Activated CD8-positive, alpha-beta memory T cell treated with anti-CD3 and anti-CD28 coated beads for 24 hours (primary cell): ENCODE measurements at regions not wholly inside any gene's neighbourhood (a gene's known extent, or its start where the extent isn't known, plus 50 kb on each side); places are given as distances from the start of the nearest gene placed in this dataset.
"Not testable (repeated sequence)": the region's sequence is repeated elsewhere in the genome, so short reads cannot be mapped to it uniquely, and the experiment has no call there.

Experiments
- DNase-seq: peaks from one replicate; pipeline ENCODE4 v3.0.0-alpha.2; 2020

DNA sequence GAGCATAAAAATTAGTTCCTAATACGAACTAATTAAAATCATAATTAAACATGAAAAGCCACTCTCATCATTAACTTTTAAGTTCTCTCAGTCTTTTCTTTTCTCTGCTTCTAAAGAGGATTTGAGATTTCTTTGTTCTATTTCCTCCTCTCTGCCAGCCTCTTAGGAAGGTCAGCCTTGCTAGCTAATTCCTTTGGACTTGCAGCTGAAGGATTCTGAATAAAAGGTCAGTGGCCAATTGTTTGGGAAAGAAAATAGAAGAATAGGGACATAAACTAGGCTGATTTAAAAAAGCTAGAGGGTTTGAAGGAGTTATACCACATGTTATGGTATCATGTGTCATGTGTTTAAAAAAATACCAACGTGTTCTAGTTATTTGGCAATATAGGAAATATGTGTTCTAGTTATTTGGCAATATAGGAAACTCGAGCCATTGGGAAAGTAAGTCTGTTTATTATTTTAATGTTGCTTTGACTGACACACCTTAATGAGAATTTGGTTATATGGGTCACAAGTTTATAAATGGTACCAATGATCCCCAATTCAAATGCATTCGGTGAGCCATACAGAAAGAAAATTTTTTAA, 1668.7 kb upstream of the PCDH7 start:
- no peak for DNase-seq

DNA sequence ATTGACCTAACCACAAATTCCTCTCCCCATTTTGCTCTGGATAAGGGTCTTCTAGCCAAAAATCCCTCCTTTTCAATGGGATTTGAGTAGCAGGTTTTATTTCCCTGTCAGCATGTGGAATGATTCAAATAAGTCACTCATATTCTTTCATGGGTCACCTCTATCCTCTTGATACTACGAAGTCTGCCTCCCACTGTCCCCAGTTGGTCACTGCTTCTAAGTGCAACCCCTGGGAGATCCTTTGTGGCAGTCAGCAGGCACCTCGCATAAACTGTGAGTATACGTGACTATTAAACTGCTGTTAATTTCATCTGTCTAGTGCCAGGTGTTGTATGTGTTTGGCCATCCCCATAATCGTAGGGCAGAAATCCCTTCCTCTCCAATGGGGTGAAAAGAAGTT, 1667.9 kb upstream of the PCDH7 start:
- no peak for DNase-seq

DNA sequence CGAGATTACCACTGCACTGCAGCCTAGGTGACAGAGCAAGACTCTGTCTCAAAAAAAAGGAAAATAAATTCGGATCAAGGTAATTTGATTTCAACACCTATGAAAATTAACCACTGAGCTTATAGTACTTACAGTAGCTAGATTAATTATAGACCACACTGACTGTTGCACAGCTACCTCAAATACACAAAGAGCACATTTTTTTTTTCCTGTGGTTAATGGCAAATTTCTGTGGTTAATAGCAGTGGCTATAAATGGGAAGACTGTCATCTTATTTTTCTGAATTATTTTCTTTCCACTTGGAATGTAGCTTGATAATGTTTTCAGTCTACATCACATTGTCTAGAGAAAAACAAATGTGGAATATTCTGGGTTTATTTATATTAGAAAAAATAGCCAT, 1661.6 kb upstream of the PCDH7 start:
- DNase-seq: no peak

DNA sequence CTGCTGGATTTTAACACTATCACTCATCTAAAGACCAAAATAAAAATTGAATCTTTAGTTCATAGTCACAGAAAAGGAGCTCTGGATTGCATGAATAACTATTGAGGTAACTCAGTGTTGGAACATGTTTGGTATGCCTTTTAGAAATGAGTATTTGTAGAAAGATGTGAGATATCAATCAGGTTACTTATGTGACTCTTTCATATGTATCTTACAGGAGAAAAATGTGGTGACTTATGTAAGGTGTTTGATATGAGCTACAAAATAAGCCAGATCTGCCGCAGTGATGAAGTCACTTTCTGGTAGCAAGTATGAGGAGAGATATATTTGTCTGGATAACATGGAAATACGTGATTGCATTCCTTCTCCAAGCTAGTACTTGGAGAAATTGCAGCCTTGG, 1653.3 kb upstream of the PCDH7 start:
- no peak for DNase-seq

DNA sequence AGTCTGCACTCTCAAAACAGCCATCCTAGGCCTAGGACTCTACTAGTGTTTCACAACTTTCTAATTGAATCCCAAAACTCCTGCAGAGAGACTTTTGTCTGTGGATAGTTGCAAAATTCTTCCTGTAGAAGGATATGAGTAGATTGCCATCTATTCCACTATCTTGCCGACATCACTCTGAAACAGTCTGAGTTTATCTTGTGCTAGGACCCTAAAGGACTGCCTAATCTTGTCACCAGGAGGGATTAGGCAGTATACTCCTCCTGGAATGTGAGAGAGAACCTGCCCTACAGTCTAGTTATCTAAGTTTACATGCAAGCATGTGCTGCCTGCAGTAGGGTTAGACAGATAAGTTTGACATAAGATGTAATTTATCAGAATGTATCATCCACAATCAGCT, 1646.6 kb upstream of the PCDH7 start:
- DNase-seq: no peak

DNA sequence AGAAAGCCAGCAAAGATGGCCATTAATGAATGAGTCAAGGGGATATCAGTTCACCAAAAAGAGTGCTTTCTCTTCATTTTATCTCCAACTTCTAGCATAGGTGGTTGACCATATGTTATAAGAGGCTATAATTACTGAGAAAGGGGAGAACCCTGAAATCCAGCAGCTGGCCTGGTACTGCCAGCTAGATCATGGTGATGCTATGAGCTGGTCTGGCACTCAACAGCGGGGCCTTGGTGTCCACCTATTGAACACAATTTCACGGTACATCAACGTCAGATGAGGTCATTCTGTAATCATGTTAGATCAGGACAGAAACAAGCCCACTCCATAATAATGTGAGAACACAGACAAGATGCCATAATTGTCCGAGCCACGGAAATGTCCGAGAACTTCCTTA, 1644.8 kb upstream of the PCDH7 start:
- no peak for DNase-seq

DNA sequence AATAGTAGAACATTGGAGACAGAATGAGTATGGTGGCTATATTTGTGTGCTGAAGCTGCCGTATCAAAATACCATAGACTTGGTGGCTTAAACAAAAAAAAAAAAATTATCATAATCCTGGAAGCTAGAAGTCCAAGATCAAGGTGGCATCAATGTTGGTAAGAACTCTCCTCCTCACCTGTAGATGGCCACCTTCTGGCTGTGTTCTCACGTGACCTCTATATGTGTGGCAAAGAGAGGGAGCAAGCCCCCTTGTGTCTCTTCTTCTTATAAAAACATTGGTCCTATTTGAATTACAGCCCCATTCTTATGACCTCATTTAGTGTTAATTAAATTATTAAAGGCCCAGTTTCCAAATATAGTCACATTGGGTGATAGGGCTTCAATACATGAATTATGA, 1640.9 kb upstream of the PCDH7 start:
- DNase-seq: no peak

DNA sequence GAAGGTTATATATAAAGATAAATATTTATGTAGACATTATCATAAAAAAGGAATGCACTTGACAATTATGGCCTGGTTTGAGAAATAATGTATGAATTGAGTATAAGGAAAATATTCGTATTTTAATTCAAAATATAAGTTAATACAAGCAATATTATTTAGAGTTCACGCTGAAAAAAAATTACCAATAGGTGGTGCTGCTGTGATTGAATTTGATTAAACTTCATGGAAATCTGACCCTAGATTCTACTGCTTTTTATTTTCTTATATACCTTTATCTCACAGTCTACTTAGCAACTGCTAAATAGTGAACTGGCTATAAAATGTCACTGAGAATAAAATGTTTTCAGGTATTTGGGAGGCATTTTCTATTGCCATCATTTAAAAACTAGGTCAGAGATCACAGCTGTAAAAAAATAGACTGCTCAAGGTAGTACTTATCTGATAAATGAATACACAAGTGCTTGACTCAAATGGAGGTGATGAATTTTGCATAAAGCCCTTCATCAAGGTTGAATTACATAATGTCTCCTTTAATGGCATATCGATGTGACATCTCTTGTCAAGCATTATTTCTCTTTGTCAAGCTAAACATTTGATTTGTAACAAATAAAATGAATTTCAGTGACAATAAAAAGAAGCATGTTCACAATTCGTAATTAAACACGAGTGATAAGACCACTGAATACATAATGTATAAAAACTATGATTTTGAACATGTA, 1638.8 kb upstream of the PCDH7 start:
- DNase-seq: no peak

DNA sequence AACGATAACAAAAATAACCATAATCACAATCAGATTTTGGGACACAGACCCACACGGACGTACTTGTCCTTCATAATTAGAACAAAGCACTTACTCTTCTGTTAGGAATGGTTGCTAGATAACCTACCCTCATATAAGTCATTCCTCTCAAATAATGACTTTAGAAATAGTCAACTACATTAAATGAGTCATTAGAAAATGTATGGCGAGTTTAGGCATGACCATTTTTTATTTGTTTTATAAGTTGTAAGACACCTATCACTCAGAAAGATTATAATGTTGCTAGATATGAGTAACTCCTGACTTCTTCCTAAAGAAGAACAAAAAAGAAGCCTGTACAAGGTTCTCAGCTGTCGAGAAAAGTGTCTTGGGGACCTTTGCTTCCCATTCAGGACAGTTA, 1637.5 kb upstream of the PCDH7 start:
- DNase-seq: no peak

DNA sequence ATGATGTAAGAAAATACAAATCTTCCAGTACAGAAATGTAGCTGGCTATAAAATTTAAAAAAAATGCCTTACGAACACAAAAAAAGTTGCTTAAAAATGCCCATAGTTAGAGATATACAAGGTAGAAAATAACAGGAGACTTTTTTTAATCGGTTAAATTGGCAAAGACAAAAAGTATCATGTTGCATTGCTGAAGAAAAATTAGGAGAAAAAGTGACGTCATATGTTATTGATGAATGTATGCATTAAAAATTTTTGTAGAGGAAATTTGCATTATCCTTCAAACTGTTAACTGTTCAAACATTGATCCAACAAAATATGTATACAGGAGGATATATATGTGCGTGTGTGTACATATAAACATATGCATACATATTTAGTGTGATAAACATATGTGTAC, 1634.4 kb upstream of the PCDH7 start:
- DNase-seq: no peak

DNA sequence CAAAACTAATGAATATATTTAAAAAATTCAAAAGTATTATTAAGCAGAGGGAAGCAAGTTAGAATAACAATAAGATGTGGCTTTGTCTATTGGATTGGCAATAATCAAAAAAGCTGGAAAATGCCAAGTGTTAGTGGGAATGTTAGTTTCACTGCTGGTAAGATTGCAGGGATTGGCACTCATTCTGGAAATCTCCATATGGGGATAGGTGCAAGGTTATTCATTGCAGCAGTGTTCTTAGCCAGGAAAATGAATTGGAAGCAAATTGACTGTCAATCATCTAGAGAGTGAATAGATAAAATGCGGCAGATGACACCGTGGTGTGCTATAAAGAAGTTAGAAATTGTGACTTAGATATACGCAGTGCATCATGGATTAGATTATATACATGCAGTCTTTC, 1615.5 kb upstream of the PCDH7 start:
- no peak for DNase-seq

DNA sequence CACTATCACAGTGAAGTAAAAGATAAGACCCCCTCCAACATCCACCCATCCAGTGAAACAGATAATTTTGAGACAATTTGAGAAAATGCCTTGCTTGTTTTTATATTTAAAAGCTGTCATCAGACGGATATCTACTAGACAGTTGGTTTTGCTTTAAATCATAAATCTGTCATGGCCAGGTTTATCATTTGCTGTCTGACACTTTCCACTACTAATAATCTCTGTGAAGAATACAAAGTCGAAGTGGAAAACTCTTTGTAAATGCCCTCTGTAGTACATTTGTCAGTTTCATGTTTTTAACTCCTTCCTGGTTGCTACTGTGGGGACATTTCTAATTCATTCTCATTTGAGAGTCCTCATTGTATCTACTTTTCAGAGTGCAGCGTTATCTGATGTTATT, 1606.2 kb upstream of the PCDH7 start:
- no peak for DNase-seq

DNA sequence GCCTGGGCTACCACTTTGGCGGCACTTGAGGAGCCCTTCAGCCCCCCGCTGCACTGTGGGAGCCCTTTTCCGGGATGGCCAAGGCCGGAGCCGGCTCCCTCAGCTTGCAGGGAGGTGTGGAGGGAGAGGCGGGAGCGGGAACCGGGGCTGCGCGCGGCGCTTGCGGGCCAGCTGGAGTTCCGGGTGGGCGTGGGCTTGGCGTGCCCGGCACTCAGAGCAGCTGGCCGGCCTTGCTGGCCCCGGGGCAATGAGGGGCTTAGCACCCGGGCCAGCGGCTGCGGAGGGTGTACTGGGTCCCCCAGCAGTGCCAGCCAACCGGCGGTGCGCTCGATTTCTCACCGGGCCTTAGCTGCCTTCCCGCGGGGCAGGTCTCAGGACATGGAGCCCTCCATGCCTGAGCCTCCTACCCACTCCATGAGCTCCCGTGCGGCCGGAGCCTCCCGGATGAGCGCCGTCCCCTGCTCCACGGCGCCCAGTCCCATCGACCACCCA, 1602.9 kb upstream of the PCDH7 start:
- DNase-seq: not testable (repeated sequence)

DNA sequence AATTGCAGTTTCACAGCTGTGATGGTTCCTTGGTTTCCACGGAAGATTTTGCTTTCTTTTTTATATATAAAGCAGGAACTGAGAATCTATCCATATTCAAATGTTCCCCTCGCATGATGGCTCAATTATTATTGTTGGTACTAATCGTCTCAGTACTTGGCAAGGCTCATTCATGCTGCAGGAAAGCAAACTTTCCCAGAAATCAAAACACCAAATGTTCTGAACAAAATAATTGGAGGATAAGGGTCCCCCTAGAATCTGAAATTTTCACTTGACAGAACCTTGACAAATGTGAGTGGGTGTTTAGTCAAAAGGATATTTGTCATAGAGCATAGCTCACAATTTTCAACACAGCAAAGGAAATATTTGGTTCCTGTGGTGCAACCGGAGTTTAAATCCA, 1598.6 kb upstream of the PCDH7 start:
- DNase-seq: no peak

DNA sequence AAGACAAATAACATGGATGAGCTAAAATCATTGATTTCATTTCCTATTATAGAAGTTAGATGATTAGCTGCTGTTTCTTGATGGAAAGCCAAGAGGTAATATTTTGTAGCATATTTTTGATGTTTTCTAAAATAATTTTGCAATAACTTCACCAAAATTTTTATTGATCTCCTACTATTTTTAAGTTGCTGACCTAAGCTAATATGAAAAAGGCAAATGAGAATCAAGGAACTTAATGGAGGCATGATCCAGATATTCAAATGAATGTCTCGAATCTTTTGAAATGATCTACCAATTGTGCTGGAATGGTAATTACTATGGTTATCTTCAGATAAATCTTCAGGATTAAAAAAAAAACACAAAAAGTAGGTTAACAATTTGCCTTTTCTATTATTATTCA, 1591.4 kb upstream of the PCDH7 start:
- DNase-seq: no peak

DNA sequence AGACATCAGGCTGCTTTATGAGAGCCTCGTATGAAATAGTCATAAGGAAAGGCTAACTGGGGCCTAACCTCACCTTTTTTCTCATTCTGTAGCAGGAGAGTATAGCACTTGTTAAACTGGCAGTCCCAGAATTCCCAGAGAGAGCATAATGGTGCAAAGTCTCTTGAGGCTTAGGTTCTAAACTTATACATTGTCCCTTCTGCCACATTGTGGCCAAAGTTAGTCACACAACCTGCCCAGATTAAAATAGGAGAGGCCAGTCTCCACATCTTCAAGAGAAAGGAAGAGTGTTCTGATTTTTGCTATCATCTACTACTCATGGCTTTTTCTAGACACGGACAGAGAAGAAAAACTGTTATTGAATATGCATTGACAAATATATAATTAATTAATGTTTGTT, 1588.9 kb upstream of the PCDH7 start:
- DNase-seq: no peak

DNA sequence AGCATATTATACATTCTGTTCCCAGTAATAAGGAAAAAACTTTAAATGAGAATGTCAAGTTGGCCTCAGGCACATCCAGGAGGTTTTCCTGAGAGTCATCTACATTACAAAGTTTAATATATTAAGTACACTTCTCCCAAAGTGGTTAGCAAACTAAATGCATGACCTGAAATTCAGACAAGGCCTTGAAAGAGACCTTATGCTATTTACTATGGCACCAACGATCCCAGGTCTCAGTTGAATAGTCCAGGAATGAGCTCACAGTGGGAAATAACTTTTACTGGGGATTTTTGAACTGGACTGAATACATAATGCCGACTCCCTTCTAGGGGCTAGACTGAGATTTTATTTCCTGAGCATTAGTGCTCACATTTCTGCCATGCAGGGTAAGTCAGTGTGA, 1577.5 kb upstream of the PCDH7 start:
- DNase-seq: no peak

DNA sequence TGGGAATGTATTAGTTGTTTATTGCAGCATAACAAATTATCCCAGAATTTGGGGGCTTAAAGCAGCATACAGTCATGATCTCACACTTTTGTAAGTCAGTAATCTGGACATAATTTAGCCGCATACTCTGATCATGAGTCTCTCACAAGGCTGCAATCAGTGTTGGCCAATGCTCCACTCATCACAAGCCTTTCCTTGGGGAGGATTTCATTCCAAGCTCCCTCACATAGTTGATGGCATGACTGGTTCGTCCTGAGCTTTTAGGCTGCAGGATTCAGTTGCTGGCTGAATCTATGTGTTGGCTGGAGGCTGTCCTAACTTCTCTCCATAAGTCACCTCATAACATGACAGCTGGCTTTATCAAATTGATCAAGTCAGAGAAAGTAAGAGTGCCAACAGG, 1568.6 kb upstream of the PCDH7 start:
- DNase-seq: no peak

DNA sequence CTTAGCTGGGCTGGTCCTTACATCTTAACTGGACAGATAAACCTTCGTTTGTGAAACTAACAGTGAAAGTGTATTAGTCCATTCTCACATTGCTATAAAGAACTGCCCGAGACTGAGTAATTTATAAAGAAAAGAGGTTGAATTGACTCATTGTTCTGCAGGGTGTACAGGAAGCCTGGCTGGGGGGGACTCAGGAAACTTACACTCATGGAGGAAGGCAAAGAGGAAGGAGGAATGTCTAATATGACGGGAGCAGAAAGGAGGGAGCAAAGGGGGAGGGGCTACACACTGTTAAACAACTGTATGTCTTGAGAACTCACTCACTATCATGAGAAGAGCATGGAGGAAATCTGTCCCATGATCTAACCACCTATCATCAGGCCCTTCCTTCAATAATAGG, 1566.5 kb upstream of the PCDH7 start:
- no peak for DNase-seq

DNA sequence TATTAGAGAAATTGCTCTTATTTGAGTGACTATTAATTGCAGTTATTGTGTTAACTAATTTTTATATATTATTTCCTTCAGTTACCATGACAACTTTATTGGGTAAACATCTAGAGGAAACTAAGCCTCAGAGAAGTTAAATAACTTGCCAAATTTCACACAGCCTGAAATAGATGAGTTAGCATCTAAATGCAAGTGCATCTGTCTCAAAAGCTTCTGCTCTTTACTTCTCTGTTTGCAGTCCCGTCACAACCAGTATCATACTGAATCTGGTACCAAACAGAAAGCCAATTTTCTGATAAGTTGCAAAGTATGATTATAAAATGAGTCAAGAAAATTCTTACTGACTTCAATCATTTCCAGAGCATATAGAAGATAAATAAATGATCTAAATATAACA, 1544.9 kb upstream of the PCDH7 start:
- no peak for DNase-seq

DNA sequence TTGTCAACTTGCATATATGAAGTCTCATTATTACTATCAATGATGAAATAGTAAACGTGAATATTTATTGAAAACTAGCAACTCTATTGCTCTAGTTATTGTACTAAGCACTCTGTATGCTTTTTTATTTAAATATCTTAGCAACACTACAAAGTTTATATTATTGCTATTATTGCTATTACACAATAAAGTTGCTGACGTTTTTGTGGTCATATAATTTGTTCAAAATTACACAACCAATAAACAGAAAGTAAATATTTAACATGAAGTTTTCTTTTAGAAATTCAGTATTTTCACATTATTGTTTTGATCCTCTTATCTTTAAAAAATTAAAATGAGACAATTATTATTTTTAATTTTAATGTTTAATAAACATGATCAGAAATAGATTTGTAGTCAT, 1521.1 kb upstream of the PCDH7 start:
- DNase-seq: no peak

DNA sequence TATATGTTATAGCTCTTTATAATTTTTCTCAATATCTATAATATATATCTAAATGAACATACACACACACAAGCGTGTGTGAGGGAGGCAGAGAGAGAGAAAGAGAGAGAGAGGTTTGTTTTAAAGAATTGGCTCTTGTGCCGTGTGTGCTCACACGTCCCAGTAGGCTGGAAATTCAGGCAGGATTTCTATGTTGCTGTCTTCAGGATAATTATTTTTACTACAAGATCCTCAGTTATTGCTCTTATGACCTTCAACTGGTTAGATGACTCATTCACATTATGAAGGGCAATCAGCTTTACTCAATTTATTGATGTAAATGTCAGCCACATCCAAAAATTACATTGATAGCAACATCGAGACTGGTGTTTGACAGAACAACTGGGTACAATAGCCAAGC, 1520.7 kb upstream of the PCDH7 start:
- no peak for DNase-seq

DNA sequence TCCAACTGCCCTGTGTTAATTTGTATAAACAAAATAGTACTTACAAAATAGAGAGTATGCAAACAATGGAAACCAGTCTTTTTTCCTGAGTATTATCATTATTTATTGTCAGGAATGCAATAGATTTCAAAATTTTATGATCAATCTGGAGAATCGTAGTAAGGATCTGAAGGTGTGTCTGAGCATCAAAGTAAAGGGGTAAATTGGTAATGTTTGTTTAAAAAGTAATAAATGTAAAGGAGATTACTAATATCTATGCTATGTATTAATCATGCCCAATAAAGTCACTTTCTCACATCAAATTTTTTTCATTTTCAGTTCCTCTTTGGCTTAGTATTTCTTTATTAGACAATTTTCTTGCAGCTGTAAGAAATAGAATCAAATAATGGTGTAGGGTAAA, 1507.1 kb upstream of the PCDH7 start:
- no peak for DNase-seq

DNA sequence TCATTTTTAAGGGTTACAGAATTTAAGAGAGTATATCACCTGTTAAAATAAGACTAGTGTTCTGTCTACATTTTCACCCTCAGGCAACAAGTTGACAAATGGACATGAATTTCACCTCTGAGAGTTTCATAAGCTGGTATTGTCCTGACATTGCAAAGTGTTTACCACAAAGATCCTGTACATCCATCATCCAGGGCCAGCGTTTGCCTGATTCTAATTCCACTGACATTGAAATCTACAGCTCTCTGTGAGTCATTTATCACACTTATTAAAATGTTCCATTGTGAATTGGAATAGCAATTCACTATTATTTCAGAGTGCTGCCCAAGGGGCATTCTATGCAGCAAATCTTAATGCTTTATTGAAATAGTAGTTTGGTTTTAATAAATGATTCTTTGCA, 1499.4 kb upstream of the PCDH7 start:
- DNase-seq: no peak

DNA sequence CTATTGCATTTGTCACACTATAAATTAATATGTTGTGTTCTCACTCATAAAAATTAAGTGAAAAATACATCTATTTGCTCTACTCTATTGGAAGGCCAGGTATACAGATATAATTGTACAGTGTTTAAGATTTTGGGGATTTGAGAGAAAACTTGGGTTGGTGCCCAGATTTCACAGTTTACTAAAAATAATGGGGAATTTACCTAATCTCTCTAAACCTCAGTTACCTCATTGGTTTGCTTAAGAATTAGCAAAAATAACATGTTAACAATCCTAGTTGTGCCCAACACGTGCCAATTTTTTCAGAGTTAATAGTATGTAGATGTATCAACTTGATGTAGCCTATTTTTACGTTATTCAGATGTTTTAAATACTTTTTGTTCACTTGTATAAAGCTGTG, 1495.3 kb upstream of the PCDH7 start:
- no peak for DNase-seq
